Muscle of back (tissue), 3 donors: ENCODE measurements at regions not wholly inside any gene's neighbourhood (a gene's known extent, or its start where the extent isn't known, plus 50 kb on each side); places are given as distances from the start of the nearest gene placed in this dataset.
"Not testable (repeated sequence)": the region's sequence is repeated elsewhere in the genome, so short reads cannot be mapped to it uniquely, and the experiment has no call there.

Source experiments
- DNase-seq, 3 donors: peaks; one replicate each; pipeline versions ENCODE4 v3.0.0 to v3.0.0-alpha.2; 2013

DNA sequence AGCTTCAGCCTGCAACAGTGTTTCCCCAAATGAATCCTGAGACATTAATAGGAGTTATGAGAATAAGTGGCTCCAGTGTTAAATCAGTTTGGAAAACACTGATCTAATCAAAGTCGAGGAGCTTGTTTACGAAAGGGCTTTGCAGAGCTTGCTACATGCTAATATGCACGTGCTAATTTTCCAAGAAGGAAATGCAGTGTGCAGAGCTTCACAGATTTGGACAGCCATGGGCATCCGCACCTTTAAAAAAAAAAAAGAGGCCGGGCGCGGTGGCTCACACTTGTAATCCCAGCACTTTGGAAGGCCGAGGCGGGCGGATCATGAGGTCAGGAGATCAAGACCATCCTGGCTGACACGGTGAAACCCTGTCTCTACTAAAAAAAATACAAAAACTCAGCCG lies 79.7 kb upstream of the LMO2 start:
- not testable (repeated sequence) for DNase-seq

DNA sequence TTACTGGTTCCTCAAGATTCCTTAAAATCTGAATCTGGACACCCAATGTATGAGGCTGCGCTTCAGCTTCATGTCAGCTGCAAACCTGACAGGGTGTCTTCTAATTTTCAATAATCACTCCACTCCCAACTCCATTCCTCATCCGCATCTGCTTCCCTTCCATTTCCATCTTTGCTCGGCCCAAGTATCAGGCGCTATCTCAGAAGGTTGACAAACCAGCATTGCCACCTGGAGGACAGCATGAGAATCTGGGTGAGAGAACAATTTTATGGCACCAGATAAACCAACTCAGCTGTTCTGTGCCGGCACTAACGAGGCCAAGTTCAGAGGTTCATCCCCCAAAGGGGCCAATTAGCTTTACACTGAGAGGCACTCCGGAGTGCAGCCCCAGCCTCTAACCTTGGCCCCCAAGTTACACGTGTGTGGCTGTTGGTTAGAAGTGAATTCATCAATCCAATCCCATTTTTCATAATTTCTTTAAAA lies 79.1 kb upstream of the LMO2 start:
- peak; percentile 49 to 75 (median 54) for DNase-seq

DNA sequence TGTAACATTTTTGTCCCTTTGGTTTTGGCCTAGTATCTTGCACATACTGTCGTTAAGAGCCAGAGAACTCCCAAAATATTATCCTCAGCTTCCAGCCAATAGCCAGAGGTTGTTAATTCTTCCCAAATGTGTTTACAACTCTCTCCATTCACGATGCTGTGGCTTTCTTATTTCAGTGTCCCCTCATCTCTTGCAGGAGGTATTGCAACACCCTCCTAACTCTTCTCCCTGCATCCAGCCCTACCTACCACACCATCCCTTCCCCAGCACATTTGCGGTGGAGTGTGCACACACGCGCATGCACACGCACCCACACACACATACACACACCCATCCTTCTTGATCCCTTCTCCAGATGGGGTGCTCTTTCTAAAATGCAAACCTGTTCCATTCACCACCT lies 75.6 kb upstream of the LMO2 start:
- no peak for DNase-seq

DNA sequence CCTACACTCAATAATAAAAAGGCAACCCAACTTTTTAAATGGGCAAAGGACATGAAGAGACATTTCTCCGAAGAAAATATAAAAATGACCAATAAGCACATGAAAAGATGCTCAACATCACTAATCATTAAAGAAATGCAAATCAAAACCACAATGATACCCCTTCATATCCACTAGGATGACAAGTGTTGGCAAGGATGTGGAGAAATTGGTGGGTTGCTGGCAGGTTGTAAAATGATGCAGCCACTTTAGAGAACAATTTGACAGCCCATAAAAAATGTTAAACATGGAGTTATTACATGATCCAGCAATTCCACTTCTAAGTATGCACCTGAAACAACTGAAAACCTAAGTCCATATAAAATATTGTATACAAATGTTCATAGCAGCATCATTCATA lies 73.2 kb upstream of the LMO2 start:
- no peak for DNase-seq

DNA sequence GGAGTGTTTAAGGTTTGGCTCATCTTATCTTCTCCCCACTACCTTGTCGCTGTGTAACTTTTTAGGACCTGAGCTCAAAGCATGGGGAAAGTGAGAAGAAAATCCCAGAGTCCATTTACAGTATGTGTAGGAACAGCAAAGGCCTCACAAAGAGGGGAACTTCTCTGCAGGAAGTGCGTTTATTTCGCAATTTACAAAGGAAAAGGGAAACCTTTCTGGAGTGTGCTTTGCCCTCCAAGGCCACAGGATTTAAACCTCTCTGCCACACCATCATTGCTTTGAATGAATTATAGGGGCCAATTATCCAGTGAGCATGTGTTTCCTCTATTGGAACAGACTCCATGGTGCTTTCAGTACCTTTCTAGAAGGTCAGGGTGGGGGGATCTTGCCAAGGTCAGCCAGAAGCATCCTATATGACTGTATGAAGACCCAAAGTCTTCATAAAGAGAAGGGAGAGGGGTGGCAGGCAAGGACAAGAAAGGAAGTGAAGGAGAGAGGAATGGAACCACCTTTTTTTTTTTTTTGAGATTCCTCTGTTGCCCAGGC lies 68.1 kb upstream of the LMO2 start:
- DNase-seq, result no peak

DNA sequence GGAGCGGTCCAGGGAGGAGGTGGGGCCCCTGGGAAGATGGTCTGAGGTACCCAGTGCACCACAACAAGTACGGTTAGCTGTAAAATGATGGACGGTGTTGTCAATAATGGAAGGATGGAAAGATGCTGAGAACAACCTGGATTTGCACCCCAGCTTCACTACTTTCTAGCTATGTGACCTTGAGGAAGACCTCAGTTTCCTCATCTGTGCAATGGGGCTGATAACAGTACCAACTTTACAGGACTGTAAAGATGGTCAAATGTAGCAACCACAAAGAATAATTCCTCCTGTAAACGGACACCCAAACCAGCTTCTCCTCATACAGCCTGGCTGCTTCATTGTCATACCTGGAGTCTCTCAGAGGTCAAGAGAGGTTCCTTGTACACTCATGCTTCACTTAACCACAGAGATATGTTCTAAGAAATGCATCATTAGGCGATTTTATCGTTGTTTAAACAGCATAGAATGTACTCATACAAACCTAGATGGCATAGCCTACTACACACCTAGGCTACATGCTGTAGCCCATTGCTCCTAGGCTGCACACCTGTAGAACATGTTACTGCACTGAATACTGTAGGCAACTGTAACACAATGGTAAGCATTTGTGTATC lies 65.5 kb upstream of the LMO2 start:
- no peak for DNase-seq

DNA sequence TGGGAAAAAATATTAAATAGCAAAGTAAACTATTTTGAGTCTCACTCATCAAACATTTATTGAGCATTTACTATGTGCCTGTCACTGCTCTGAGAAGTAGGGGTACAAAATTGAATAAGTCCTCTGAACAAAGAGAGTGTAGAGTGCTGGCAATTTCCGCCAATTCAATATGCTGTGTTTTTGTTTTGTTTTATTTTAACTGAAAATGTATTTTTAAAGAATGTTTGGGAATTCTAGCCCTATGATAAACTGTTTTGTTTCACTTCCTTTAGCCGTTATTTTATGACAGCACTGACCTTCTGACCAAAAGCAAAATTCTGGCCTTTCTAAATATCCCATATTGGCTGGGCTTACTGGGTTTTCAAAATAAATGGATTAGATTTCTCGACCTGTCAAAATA lies 64.7 kb upstream of the LMO2 start:
- DNase-seq, result no peak

DNA sequence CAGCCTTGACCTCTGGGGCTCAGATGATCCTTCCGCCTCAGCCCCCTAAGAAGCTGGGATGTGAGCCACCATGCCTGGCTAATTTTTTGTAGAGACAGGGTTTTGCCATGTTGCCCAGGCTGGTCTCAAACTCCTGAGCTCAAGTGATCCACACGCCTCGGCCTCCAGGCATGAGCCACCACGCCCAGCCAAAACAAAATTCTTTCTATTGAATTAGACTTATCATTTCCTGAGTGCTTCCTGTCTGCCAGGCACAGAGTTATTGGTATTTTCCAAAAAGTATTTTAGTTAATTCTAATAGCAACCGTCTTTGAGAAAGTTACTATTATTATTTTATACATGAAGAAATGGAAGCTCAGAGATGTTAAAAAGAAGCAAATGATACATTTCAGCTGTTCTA lies 61.4 kb upstream of the LMO2 start:
- no peak for DNase-seq

DNA sequence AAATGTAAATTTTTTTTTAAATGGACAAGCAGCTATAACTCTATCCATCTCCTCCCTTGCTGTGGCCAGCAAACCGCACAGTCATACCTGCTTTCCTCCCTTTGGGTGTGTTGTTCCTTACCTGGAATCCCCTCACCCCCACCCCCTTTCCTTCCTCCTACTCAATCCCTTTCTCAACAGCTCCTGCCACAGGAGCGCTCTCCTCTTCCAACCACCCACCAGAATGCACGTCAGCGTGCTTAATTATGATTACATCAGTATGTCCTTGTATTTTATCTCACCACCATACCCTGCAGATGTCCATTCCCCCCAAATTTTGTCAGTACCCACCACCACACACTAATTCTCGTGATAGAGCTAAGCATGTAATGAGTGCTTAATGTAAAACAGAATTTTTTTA lies 60.9 kb upstream of the LMO2 start:
- DNase-seq, result no peak

DNA sequence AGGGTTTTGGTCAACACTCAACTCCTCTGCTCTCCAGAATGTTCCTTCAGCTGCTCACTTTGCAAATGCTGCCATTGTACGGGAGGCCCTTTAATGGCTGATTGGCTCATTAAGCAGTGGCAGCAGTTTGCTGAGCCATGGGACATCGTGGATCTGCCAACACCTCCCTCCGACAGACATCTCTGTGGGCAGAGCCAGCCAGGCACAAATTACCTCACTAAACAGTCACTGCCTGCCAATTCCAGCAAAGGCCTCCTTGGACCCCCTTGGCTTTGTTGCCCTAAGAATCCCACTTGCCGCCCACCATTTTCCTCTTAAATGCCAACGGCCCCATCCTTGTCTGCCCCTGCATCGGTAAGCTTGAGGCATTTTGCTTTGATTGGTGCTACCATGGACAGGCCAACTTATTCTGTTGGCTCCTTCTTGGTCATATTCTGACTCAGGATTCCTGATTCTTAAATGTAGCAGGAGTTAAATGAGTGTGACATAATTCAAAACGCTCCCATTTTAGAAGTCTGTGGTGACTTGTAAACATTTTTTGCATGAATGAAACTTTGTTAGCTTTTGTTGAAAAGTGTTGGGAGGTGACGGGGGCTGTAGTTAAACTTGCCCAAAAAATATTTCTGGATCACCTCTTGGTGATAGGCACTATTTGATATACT lies 57.5 kb upstream of the LMO2 start:
- no peak for DNase-seq

DNA sequence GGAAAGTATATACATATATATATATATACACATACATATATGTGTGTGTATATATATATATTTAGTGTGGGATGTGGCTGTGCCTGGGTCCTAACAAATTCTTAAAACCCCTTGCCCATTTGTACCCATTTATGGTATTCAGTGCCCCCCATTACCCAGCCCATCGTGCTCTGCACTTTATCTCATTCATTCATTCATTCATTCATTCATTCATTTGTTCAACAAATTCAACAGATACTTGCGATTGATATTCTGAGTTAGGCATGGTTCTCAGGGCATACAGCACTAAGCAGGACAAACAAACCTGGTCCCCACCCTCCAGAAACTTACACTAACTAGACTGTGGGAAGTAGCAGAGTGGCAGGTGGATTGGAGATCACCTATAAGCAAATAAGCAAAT lies 56.6 kb upstream of the LMO2 start:
- DNase-seq, result no peak

DNA sequence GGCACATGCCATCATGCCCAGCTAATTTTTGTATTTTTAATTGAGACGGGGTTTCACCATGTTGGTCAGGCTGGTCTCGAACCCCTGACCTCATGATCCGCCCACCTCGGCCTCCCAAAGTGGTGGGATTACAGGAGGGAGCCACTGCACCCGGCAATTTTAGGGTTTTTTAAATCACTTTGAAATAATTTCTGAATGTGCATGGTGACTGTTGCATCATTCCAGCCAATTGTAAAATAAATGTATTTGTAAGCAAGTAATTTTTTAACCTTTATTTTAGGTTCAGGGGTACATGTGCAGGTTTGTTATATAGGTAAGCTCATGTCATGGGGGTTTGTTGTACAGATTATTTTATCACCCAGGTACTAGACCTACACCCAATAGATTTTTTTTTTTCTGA lies 56.0 kb upstream of the LMO2 start:
- not testable (repeated sequence) for DNase-seq

DNA sequence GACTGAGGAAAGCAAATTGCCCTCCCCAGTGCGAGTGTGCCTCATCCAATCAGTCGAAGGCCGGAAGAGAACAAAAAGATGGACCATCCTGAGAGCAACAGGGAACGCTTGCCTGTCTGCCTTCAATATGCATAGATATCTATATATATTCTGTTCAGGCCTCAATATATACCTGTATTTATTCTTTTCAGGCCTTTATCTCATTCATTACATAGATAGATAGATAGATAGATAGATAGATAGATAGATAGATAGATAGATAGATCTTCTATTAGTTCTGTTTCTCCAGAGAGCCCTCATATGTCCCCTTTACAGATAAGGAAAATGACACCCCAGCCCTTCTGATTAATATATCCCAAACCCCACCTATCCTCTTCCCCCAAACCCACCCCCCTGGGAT lies 55.1 kb upstream of the LMO2 start:
- no peak for DNase-seq

DNA sequence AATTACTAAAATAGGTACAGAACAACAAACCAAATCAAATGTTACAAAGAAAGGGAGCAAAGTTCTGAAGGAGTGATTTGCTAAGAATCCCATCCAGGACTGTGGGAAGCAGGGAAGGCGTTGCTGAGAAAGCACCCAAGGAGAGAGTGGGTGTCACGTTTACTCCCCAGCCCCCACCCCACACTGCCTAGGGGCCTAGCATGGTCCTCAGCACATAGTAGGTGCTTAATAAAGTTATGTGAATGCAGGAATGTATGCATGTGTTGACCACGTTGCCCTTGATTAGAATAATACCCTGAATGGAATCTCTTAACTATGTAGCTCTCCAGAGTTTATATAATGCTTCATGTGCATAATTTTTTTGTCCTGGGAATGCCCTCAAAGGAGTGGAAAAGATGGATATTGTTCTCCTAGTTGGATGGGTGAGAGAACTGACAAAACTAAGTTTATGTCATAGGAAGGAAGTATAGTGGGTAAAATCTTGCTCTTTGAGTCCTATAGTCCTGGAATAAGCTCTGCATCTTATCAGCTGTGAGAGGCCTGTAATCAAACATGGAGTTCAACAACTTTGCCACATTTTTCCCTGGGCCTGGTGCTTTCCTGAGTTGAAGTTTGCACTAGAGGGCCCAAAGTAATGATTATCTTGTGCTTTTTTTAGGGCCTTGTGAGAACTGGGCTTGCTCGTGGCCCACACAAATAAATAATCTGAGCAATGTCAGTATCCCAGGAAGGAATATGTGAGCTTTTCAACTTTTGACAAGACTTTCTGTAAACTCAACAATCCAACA lies 53.8 kb upstream of the LMO2 start:
- DNase-seq, result no peak

DNA sequence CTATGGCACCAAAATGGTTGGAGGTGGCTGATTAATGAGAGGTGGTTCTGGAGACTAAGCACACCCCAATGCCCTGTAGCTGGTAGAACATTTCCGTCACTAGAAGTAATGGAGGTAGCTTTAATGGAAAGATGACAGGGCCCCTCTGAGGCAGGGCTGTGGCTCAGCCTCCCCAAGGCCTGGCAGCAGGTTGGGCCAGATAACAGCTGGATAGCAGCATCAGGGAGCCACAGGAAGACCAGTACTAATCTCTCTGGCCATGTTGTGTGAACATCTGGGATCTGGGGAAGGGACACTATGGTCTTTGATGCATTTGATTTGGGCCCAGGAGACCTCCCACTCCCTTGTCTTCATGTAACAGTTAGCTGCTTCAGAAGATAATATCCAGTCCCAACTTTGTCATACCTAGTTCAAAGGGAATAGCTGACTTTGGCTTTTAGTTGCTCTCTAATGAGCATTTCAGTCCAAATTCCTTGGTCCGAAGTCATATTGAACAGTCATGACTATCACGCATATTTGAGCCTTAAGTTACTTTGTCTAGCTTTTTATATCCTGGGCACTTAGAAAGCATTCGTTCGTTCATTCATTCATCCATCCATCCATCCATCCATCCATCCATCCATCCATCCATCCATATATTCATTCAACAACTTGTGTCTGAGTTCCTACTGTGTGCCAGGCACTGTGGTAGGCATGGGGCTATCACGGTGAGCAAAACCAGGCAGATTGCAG lies 53.0 kb upstream of the LMO2 start:
- no peak for DNase-seq

DNA sequence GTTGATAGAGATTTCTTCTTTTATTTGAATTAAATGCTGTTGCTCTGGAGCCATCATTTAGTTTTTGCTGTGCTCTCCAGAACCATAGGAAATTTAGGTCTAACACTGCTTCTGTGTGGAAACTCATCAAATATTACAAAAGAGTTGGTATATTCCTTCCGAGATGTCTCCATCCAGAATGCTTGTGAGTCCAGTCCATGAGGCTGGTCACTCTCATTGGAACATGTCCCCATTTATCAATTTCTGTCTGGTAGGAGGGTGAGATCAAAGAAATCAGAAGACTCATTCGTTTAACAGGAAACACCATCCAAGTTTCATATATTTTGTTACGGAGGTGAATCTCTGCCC lies 52.4 kb upstream of the LMO2 start:
- no peak for DNase-seq

DNA sequence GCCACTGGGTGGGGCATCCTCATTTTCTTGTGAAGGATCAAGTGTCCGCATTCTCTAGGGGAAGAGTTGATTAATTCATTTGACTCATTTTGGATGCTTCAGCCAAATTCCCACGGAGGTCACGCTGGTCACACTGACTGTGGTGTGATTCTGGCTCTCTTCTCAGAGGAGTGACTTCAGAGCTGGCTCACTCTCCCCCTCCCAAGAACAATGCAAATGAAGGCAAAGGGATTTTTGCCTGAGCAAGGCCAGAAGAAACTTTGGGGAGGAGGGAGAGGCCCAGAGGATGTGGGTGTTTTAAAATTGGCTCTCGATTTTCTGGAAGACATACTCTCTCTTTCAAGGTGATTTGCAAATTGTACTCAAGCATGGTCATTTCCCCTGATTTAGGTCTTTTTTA lies 51.1 kb upstream of the LMO2 start:
- DNase-seq, result peak in 2 of 3 donors; percentile 22 to 32

DNA sequence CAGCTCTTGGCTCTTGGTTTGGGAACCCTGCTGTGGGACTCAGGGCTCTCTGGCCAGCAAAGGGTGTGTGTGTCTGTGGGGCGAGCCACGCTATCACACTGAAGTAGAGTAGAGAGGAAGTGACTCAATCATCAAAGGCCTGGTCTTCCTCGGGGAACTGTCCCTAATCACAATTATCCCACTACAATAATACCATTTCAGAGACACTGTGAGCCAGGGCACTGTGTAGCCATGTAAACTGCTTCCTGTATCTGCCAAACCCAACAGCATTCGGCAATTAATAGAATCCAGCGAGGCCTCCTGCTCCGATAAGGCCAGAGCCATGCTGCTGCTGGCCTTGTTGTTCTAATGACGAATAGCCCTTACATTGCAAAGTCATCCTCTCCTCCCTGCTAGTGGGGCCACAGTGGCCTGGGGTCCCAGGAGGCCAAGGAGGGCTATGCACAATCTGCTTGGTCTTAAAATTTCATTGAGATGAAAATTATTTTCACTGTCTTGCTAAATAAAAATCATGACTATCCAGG lies 49.8 kb upstream of the LMO2 start:
- peak in 1 of 3 donors; percentile 27 for DNase-seq
